CD4-positive, alpha-beta T cell treated with Interleukin-10 for 1 hour (primary cell): ENCODE measurements at regions not wholly inside any gene's neighbourhood (a gene's known extent, or its start where the extent isn't known, plus 50 kb on each side); places are given as distances from the start of the nearest gene placed in this dataset.
"Not testable (repeated sequence)": the region's sequence is repeated elsewhere in the genome, so short reads cannot be mapped to it uniquely, and the experiment has no call there.

Source experiments
- DNase-seq: peaks from one replicate; pipeline ENCODE4 v3.0.0-alpha.2; 2020

DNA sequence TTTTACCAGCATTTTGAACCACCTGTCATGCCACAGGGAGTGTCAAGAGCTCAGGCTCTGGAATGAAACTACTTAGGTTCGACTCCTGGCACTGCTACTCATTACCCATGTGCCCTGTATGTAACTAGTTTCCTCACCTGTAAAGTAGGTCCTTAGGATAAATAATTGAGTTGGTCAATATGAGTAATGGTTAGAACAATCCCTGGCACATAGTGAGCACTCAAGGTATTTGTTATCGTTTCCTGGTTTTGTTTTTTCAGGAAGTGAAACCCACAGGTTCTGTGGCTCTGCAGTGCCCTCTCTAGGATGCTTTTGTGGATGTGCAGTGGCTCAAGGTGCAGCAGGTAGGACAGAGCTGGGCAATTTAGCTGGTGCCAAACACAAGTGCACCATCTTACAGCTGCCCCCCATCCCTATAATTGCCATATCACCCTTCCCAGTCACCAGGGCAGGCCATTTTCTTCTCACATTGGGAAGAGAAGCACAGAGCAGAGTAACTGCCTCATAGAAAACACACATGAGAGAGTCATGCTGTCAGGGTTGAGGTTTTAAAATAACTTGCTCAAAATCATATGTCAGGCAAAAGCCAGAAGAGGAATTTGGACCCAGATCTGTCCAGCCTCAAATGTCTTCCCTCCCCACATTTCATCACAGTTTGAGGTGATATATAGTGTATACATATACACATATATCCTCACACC lies 297.5 kb downstream of the RPAP3 start:
- peak; percentile 60 for DNase-seq

DNA sequence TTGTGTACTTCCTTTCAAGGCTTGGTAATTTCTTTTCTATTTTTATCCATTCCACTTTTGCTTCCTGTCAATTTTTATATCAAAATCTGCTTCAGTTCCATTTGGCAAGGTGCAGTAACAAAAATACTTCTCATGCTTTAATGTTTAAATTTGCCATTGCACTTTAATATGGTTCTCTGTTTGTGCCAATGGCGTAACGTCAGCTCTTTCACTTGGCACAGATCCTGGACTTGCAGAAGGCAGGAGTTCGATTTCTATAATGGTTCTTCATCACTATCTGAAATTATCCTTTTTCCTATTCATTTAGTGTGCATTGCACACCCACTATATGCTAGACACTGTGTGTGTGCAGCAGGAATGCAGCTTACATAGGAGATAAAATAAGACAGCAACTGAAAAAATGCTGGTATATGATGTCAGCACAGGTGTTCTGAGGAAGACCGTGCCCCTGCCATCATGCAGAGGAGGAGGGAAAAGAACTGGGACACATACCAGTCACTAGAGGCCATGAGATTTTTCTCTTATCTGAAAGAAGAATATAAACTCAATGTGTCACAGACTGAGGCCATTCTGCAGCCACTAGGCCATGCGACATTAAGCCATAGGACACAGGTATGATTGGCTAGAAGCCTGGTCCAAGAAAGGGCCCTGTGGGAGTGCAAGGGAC lies 298.2 kb downstream of the RPAP3 start:
- no peak for DNase-seq

DNA sequence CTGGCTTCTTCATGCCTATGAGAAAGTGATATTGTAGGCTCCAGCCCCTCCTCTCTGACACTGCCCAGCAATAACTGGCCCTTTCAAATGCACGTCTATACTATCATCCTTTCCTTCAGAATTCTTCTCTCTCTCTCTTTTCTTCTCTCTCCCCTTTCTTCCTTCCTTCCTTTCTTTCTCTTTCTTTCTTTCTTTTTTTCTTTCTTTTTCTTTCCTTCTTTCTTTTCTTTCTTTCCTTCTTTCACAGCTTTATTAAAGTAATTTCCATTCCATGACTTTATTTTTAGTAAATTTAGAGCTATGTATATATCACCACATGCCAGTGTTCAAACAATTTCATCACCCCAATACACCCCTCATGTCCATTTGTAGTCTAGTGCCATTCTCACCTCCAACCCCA lies 302.1 kb downstream of the RPAP3 start:
- DNase-seq = no peak

DNA sequence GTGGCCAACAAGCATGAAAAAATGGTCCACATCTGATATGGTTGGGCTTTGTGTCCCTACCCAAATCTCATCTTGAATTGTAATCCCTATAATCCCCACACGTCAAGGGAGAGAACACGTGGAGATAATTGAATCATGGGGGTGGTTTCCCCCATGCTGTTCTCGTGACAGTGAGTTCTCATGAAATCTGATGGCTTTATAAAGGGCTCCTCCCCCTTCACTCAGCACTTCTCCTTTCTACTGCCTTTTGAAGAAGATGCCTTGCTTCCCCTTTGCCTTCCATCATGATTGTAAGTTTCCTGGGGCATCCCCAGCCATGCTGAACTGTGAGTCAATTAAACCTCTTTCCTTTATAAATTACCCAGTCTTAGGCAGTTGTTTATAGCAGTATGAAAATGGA lies 304.6 kb downstream of the RPAP3 start:
- not testable (repeated sequence) for DNase-seq

DNA sequence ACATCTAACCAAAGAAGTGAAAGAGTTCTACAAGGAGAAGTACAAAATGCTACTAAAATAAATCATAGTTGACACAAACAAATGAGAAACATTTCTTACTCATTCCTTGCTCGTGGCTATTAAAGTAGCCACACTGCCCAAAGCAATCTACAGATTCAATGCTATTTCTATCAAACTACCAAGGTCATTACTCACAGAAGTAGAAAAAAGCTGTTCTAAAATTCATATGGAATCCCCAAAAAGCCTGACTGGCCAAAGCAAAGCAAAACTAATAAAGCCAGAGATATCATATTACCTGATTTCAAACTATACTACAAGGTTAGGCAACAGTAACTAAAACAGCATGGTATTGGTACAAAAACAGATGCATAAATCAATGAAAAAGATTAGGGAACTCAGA lies 305.6 kb downstream of the RPAP3 start:
- DNase-seq = no peak

DNA sequence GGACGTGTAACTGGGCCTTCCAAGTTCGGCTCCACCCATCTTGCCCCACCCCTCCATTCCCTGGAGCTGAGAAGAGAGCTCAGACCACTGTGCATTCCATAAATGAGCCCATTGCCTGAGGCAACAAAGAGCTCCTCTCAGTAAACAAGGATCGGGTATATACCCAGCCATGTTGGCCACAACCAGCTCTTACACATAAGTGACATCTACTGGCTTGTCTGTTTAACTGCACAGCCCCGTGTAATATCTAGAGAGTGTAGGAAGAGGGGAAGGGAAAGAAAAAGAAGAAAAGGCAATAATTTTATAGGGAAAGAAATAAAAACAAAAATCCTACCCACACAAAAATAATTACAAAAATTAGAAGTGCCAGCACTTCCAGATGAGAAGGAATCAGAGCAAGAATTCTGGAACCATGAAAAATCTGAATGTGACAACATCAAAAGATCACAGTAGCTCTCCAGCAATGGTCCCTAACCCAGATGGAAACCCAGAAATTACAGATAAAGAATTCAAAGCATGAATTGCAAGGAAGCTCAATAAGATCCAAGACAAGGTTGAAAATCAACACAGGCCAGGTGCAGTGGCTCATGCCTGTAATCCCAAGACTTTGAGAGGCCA lies 308.1 kb downstream of the RPAP3 start:
- DNase-seq = peak; percentile 77

DNA sequence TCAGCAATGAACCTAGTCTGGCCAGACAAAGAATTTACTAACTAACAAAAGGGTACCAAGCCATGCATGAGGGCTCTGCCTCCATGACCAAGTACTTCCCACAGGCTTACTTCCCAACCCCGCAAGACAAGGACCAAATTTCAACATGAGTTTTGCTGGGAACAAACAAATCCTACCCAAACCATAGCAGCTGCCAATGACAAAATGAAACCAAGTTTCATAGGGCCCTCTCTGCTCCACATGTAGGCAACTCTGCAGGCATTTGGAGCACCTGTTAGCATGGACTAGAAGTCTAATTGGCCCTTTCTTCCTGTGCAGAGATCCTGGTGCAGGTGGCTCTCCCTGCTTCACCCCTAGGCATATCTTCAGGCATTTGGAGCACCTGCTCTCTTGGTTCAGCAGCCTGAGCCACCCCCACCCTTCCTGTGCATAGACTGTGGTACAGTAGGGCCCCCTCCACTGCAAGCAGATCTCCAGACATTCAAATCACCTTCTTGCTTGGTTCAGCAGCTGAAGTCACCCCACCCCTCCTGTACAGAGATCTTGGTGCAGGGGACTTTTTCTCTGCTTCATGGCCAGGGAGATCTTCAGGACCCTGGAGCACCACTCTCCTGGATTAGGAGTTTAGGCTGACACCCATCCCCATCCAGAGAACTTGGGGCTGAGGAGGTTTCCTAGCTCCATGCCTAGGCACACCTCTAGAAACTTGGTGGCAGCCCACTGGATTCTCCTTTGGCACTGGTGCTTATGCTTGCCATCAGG lies 308.7 kb downstream of the RPAP3 start:
- DNase-seq = no peak

DNA sequence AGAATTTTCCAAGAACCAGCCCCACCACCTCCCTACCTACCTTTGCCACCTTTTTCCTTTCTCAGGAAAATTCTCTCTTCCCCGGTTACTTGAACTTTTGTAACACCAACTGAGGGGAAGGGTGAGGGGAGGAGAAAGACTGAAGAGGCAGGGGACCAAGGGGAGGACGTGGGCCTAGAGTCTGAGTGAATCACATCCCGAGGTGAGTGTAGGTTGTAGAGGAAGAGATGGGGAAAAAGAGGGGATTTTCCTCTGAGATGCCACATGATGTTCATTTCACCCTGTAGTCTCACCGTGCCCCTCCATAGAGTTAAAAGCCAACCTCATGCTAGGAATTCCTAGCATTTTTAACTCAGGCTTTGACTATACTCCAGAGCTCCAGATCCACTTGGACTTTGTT lies 311.8 kb downstream of the RPAP3 start:
- no peak for DNase-seq

DNA sequence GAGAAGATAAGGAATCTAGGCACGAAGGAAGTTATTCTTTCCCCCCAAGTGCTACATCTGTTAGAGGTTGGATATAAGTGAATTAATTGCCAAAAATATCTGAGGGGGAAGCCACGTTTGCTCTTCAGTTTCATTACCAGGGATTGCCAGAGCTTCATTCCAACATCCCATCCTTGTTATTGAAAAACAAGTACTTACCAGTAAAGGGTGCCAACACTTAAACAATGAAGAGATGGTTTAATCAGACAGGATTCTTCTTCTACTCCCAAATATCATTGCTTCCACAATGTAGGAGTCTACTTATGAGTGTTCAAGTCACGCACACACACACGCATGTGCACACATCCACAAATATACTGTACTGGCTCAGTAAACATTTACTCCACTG lies 312.4 kb downstream of the RPAP3 start:
- no peak for DNase-seq

DNA sequence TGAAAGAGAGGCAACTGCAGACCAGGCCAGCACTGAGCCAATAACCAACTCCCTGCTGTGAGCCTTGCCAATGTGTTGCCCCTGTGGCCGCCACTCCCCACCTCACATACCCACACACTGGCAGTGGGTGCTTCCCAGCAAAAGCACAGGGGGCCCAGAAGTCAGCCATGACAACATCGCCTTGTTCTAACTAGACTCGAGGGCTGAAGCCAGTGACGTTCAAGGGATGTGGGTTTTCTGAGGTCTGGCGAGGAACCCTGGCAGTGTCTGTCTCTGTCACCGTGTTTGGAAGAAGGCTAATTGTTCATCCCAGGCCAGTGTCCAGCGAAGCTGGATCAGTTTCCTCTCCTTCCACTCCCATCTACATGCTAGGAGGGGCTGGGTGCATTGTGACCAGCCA lies 311.8 kb upstream of the AMIGO2 start:
- peak; percentile 80 for DNase-seq

DNA sequence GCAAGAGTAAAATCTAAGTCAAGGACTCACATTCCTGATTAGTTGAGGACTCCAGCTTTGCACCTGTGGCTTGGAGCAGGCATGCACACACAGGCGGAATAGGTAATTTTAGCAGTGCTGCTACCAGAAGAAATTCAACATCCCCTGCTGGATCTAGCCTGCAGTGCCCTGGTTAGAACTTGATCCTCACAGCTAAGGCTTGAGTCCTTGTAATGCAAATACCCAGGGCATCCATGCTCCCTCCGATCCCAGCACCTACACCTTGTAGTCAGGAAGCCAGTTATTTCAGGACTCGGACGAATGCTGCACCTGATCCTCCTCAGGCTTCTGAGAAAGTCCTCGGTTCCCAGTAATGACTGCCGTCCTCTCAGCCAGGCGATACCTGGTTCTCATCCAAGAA lies 309.0 kb upstream of the AMIGO2 start:
- DNase-seq = no peak

DNA sequence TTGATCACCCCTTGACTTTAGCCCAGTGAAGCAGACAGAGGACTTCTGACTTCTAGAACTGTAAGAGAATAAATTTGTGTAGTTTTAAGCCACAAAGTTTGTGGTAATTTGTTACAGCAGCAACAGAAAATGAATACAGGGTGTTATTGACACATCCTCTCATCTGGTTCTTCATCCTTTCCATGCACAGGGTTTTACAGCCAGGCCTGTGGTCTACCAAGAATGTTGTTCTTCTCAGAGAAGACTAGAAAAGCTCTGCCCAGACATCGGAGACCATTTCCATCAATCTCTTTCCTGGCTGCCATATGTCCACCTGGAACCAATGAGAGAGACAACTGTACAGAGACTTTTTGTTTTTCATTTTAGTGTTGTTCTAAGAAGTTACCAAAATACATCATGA lies 308.2 kb upstream of the AMIGO2 start:
- DNase-seq = no peak

DNA sequence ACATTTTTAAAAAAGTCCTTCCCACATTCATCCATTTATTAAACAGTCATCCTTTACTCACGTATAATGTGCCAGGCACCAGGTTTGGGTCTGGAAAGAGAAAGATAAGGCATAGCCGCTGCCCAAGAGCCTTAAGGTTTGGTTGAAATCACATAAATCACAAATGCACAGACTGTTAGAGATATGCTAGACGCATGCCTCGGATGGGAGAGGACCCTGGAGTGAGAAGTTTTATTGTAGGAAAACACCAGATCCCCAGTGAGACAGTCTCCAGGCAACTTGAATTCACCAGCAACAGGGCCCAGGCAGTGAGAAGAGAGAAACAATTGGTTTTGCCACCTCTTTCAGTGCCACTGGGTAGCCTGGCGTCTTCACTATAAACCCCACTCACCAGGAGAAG lies 305.9 kb upstream of the AMIGO2 start:
- no peak for DNase-seq

DNA sequence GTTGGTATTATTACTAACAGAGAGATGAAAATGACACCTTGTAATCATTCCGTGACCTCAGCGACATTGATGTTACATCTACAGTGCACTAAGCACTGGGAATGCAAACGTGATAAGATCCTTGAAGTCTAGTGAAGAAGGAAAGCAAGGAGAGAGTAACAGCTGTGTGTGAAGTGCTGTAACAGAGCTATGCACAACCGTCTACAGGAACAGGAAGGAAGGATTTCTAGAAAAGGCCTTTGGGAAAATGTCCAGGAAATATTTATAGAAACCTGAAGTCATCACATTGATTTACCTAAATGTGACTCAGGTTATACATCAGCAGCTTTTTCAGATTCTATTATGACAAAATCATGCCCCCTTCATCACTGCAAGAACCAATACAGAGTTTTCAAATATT lies 304.2 kb upstream of the AMIGO2 start:
- DNase-seq = no peak

DNA sequence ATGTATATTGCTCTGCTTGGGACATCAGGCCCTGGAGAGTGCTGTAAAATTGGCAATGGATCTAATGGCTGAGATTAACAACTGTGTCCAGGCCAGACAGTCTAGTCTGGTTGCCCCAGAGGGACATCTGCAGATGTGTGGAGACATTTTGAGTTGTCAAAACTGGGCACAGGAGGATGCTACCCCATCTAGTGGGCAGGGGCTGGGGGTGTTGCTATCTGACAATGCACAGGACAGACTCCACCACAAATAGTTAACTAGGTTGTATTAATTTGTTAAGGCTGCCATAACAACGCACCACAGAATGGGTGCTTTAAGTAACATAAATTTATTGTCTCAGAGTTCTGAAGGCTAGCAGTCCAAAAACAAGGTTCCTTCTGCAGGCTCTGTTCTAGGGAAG lies 302.5 kb upstream of the AMIGO2 start:
- DNase-seq = no peak

DNA sequence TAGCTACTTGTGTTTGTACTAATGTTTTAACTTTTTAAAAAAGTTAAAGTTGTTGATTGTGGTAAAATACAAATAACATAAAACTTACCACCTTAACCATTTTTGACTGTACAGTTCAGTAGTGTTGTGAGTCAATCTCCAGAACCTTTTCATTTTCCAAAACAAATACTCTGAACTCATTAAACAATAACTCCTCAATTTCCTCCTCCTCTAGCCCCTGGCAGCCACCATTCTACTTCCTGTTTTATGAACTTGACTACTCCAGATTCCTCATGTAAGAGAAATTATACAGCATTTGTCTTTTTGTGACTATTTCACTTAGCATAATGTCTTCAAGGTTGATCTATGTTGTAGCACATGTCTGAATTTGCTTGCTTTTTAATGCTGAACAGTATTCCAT lies 299.1 kb upstream of the AMIGO2 start:
- no peak for DNase-seq

DNA sequence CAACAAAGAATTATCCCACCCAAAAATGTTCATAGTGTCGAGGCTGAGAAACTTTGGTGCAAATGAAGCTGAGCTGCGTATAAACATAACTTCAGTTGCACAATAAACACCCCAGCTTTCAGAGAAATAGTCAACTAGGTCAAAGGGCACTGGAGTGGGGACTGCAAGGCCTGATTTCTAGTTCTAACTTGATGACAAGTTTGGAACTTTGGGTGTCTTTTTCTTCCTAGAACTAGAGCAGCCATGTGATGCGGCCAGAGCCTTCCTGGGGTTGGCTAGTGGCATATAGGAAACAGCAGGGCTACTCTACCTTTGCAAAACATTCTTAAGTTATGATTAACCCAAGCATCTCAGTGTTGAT lies 298.4 kb upstream of the AMIGO2 start:
- no peak for DNase-seq

DNA sequence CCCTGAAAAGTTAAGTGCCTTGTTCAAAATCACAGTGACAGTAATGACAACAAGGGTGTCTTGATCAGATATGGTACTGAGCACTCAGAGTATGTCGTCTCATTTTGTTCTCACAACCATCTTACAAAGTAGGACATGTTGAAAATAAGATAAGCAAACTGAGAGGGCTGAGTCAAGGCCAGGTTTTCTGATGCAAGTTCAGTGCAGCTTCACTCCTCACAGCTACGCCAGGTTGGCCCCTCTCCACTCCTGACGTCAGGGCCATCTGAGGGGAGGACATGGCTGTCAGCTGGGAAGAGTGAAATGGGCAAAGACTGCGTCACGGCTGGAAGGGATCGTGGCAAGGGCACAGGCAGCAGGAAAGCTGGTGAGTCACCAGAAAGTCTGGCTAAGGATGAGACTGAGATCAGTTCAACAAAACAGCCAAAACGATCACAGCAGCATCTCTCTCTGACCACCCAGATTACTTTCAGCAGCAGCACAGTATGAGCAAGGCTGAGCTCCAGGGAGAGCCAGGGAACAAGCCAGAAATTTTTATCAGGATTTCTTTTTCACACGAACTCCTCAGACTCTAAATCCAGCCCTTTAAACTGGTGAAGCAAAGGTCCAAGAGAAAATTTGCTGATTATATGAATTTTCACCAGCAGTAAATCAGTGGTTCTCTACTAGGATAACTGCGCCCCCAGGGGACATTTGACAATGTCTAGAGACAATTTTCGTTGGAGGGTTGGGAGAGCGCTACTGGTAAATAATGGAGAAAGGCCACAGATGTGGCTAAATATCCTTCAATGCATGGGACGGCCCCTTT lies 297.9 kb upstream of the AMIGO2 start:
- no peak for DNase-seq

DNA sequence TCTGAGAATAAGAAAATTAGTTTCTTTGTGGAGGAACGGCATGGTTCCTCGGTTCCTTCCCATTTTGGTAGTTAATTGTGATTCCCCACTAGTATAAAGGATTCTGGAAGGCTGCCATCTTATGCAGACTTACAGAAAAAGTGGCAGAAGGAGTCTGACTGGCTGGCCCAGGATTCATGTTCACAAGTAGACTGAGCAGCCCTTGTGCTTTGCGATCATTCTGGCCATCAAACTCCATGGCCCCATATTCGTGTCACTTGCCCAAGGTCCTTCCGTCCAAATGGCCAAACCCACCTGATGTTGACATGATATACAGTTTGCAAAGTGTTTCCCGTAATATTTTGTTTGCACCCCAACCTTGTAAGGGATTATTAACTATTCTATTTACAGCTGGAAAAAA lies 297.2 kb upstream of the AMIGO2 start:
- no peak for DNase-seq

DNA sequence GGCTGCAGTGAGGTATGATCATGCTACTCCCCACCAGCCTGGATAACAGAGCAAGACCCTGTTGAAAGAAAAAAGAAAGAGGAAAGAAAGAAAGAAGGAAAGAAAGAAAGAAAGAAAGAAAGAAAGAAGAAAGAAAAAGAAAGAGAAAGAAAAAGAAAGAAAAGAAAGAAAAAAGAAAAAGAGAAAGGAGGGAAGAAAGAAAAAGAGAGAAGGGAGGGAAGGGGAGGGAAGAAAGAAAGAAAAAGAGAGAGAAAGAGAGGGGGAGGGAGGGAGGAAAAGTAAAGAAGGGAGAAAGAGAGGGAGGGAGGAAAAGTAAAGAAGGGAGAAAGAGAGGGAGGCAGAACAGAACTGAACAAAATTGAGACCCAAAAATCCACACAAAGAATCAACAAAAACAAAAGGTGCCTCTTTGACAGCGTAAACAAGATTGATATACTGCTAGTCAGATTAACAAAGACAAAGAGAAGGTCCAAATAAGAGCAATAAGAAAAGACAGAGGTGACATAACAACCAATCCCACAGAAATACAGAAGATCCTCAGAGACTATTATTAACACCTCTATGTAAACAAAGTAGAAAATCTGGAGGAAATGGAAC lies 293.9 kb upstream of the AMIGO2 start:
- no peak for DNase-seq

DNA sequence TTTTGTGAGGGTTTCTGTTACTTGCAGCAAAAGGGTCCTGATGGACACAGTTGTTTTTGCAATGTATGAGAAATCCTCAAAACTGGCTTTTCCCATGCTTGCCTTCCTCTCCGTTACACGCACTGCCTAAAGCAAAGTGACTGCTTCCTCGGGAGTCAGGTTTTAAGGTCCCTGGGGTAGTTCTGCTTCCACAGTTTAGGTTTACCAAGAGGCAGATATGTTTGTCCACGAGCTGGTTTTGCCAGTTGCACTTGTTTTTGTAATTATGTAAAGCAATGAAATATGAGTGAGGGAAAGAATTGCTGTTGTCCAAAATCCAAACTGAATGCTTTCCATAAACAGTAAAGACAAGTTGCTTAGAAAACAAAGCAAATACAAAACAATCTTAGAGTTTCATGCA lies 290.7 kb upstream of the AMIGO2 start:
- DNase-seq = no peak

DNA sequence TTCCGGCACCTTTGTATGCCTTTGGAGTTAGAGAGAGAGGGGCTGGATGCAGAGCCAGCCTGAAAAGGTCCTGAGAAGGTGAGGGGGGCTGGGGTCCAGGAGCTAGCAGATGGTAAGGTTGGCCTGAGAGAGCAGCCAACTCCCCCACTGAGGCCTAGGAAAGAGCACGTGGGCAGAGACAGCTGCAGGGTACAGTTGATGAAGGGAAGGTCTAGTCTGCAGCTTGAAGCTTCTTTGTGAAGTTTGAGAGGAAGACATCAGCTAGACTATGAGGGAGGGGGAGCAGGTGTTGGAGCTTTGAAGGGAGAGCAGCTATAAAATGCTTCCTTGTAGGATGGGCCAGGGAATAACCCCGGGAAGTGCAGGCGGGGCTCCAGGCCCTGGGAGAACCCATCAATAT lies 289.3 kb upstream of the AMIGO2 start:
- no peak for DNase-seq
